HEK293T (cell line): ENCODE measurements at regions not wholly inside any gene's neighbourhood (a gene's known extent, or its start where the extent isn't known, plus 50 kb on each side); places are given as distances from the start of the nearest gene placed in this dataset.

Experiments
- CTCF ChIA-PET: fragments of 350-600 bp; formaldehyde crosslinking; extraction: SDS; loops from one replicate; lab custom pipeline; 2021; ENCODE audit warnings: antibody characterized with exemption, inconsistent platforms; lab: Yijun Ruan, JAX
- POLR2A ChIA-PET: fragments of 350-600 bp; formaldehyde crosslinking; extraction: SDS; loops from one replicate; lab custom pipeline; 2020; ENCODE audit warnings: antibody characterized with exemption, inconsistent platforms; lab: Yijun Ruan, JAX
- DNase-seq: peaks from one replicate; pipeline ENCODE4 v3.0.0; 2012; ENCODE audit warnings: mixed read lengths; ENCODE audit errors: extremely low spot score
- ARNT ChIP-seq: fragments of 450-650 bp; IDR thresholded peaks from 2 replicates; pipeline ENCODE4 v1.6.1; 2017; ENCODE audit warnings: mild to moderate bottlenecking
- BHLHE40 ChIP-seq: fragments of 450-650 bp; IDR thresholded peaks from 2 replicates; pipeline ENCODE4 v1.6.1; 2016; ENCODE audit warnings: mild to moderate bottlenecking, moderate library complexity, borderline replicate concordance
- CTBP1 ChIP-seq: fragments of 450-650 bp; IDR thresholded peaks from 2 replicates; pipeline ENCODE4 v1.6.1; 2016; ENCODE audit warnings: borderline replicate concordance
- ELF4 ChIP-seq: fragments of 450-650 bp; IDR thresholded peaks from 2 replicates; pipeline ENCODE4 v1.6.1; 2017; ENCODE audit warnings: antibody characterized with exemption
- FOXA1 ChIP-seq: fragments of 450-650 bp; IDR thresholded peaks from 2 replicates; pipeline ENCODE4 v1.6.1; 2016; ENCODE audit warnings: mild to moderate bottlenecking
- FOXK2 ChIP-seq: fragments of 450-650 bp; IDR thresholded peaks from 2 replicates; pipeline ENCODE4 v1.6.1; 2016; ENCODE audit warnings: mild to moderate bottlenecking
- FOXM1 ChIP-seq: fragments of 450-650 bp; IDR thresholded peaks from 2 replicates; pipeline ENCODE4 v1.6.1; 2017; ENCODE audit warnings: mild to moderate bottlenecking, borderline replicate concordance
- HDGF ChIP-seq: fragments of 450-650 bp; IDR thresholded peaks from 2 replicates; pipeline ENCODE4 v1.6.1; 2017; ENCODE audit warnings: antibody characterized with exemption, borderline replicate concordance
- L3MBTL2 ChIP-seq: fragments of 450-650 bp; conservative IDR thresholded peaks from 2 replicates; pipeline ENCODE4 v1.6.1; 2016; ENCODE audit warnings: mild to moderate bottlenecking
- LEF1 ChIP-seq: fragments of 450-650 bp; IDR thresholded peaks from 2 replicates; pipeline ENCODE4 v1.6.1; 2017; ENCODE audit warnings: mild to moderate bottlenecking, borderline replicate concordance
- NFRKB ChIP-seq: fragments of 450-650 bp; IDR thresholded peaks from 2 replicates; pipeline ENCODE4 v1.6.1; 2016; ENCODE audit warnings: mild to moderate bottlenecking, moderate library complexity
- PKNOX1 ChIP-seq: fragments of 450-650 bp; IDR thresholded peaks from 2 replicates; pipeline ENCODE4 v1.6.1; 2016
- SP1 ChIP-seq: fragments of 450-650 bp; IDR thresholded peaks from 2 replicates; pipeline ENCODE4 v1.6.1; 2017
- SUZ12 ChIP-seq: fragments of 450-650 bp; IDR thresholded peaks from 2 replicates; pipeline ENCODE4 v1.6.1; 2016; ENCODE audit warnings: mild to moderate bottlenecking
- TARDBP ChIP-seq: fragments of 450-650 bp; IDR thresholded peaks from 2 replicates; pipeline ENCODE4 v1.6.1; 2016
- ZNF384 ChIP-seq: fragments of 450-650 bp; IDR thresholded peaks from 2 replicates; pipeline ENCODE4 v1.6.1; 2016

GRCh38 chr7:131019351-131019750, 285.3 kb upstream of the KLF14 start:
- DNase-seq: no peak
- CTCF ChIA-PET: no interaction called here

GRCh38 chr7:131020759-131021261, 286.8 kb upstream of the KLF14 start:
- POLR2A ChIA-PET: no interaction called here
- TF ChIP-seq LEF1: no peak
- no peak for TF ChIP-seq FOXK2
- no peak for TF ChIP-seq CTBP1
- TF ChIP-seq NFRKB: no peak
- TF ChIP-seq FOXA1: no peak
- TF ChIP-seq HDGF: no peak
- TF ChIP-seq FOXM1: no peak
- TF ChIP-seq ELF4: no peak
- TF ChIP-seq SUZ12: no peak
- no peak for TF ChIP-seq TARDBP
- TF ChIP-seq BHLHE40: no peak
- no peak for TF ChIP-seq PKNOX1
- no peak for TF ChIP-seq SP1
- TF ChIP-seq ARNT: no peak
- TF ChIP-seq L3MBTL2: no peak
- no peak for TF ChIP-seq ZNF384
- DNase-seq: no peak
- CTCF ChIA-PET: no interaction called here

More at GRCh38 chr7:131019351-131019750, 285.3 kb upstream of the KLF14 start:
- TF ChIP-seq FOXA1 (no peak), ZNF384 (no peak), SUZ12 (no peak), ARNT (no peak), FOXK2 (no peak), TARDBP (no peak), FOXM1 (no peak), CTBP1 (no peak), BHLHE40 (no peak)
- POLR2A ChIA-PET: no interaction called here

- CTCF ChIA-PET: no interaction called here
- no peak for DNase-seq
- no peak for TF ChIP-seq PKNOX1
- POLR2A ChIA-PET: no interaction called here
Observed at GRCh38 chr7:131021460-131021859, 287.5 kb upstream of the KLF14 start.

- ChIA-PET CTCF (no interaction called here), POLR2A (no interaction called here)
- TF ChIP-seq SP1: no peak
- no peak for TF ChIP-seq TARDBP
- no peak for TF ChIP-seq BHLHE40
- TF ChIP-seq FOXK2: no peak
- TF ChIP-seq ELF4: no peak
- DNase-seq: no peak
Observed at GRCh38 chr7:131021902-131022301, 287.9 kb upstream of the KLF14 start.

GRCh38 chr7:131026297-131027000, 292.4 kb upstream of the KLF14 start:
- ChIA-PET POLR2A (no interaction called here), CTCF (no interaction called here)
- TF ChIP-seq ZNF384: no peak
- TF ChIP-seq FOXM1: no peak
- TF ChIP-seq ARNT: no peak
- no peak for DNase-seq

GRCh38 chr7:131027287-131027773, 293.3 kb upstream of the KLF14 start:
- ChIA-PET POLR2A (no interaction called here), CTCF (no interaction called here)
- TF ChIP-seq FOXM1: no peak
- no peak for TF ChIP-seq BHLHE40
- TF ChIP-seq FOXK2: no peak
- TF ChIP-seq SP1: no peak
- no peak for TF ChIP-seq FOXA1
- TF ChIP-seq TARDBP: no peak
- no peak for TF ChIP-seq ELF4
- TF ChIP-seq PKNOX1: no peak
- TF ChIP-seq NFRKB: no peak
- TF ChIP-seq LEF1: no peak
- TF ChIP-seq ZNF384: no peak
- no peak for TF ChIP-seq HDGF
- no peak for TF ChIP-seq SUZ12
- no peak for DNase-seq

- ChIA-PET POLR2A (no interaction called here), CTCF (no interaction called here)
- no peak for DNase-seq
- no peak for TF ChIP-seq NFRKB
- TF ChIP-seq FOXM1: no peak
- TF ChIP-seq PKNOX1: no peak
- TF ChIP-seq FOXK2: no peak
- TF ChIP-seq LEF1: no peak
- no peak for TF ChIP-seq HDGF
- no peak for TF ChIP-seq FOXA1
- TF ChIP-seq CTBP1: no peak
- no peak for TF ChIP-seq ELF4
- no peak for TF ChIP-seq L3MBTL2
- TF ChIP-seq BHLHE40: no peak
Observed at GRCh38 chr7:131028295-131028694, 294.3 kb upstream of the KLF14 start.
